ENCODE measurements at regions not wholly inside any gene's neighbourhood (a gene's known extent, or its start where the extent isn't known, plus 50 kb on each side); places are given as distances from the start of the nearest gene placed in this dataset.

- Histone ChIP-seq H3K27ac (ENCODE audit: low read depth, low read length) (no peak overlapping the region), H3K9me3 (ENCODE audit: control insufficient read depth in 2 of 3, low read length in 3 of 3) (peaks cover 0 to 6% (median 6%) of the 10 kb centered on the region in 3 experiments), H3K36me3 (ENCODE audit: control insufficient read depth in 2 of 3, insufficient read depth in 3 of 3, low read length in 3 of 3) (no peaks in the 10 kb centered on the region), H3K4me1 (ENCODE audit: control insufficient read depth in 2 of 2, insufficient read depth in 2 of 2, low read length in 2 of 2) (peaks cover 15 to 18% of the 10 kb centered on the region in 2 donors), H3K4me3 (ENCODE audit: low read length) (no peak overlapping the region), H3K27me3 (ENCODE audit: control insufficient read depth in 2 of 2, insufficient read depth in 2 of 2, low read length in 2 of 2) (no peaks in the 10 kb centered on the region)
- ChIA-PET CTCF (no interaction called here), POLR2A (no interaction called here)
- no peak for ATAC-seq
- H3K36me3 Mint-ChIP-seq, result peaks cover 5 to 15% (median 13%) of the 10 kb centered on the region in 5 donors
- no peak overlapping the region for H3K4me3 Mint-ChIP-seq
- no peaks in the 10 kb centered on the region for H3K27me3 Mint-ChIP-seq
- H3K4me1 Mint-ChIP-seq, result peaks cover 0 to 22% (median 21%) of the 10 kb centered on the region in 7 donors
- no peak for DNase-seq
- peaks cover 4 to 21% (median 8%) of the 10 kb centered on the region in 11 donors for H3K9me3 Mint-ChIP-seq
- intact Hi-C loops (cut with micrococcal nuclease), result loop anchor here in 1 of 2 donors (5.0 kb wide), 2 partner anchors 32 to 67 kb away; no protein-coding TSS in a partner anchor
- no peak overlapping the region for H3K27ac Mint-ChIP-seq
Observed at GRCh38 chr11:128089962-128090361, 497.4 kb downstream of the ETS1 start.

- POLR2A ChIA-PET, result interaction anchor here (0.6 to 2.1 kb wide), 5 partner anchors 28 to 71 kb away, joined by 3 to 11 read pairs (median 3); no protein-coding TSS in a partner anchor
- Mint-ChIP-seq H3K9me3 (peaks cover 4 to 27% (median 9%) of the 10 kb centered on the region in 11 donors), H3K27me3 (peaks cover 0 to 5% (median 0%) of the 10 kb centered on the region in 5 donors), H3K4me1 (peaks cover 0 to 52% (median 41%) of the 10 kb centered on the region in 7 donors), H3K27ac (peak overlapping the region in 8 of 9 donors; percentile 2 to 76 (median 58)), H3K4me3 (peak overlapping the region in 6 of 10 donors; percentile 2 to 55 (median 25)), H3K36me3 (peaks cover 5 to 19% (median 13%) of the 10 kb centered on the region in 5 donors)
- Histone ChIP-seq H3K27ac (ENCODE audit: low read depth, low read length) (no peak overlapping the region), H3K4me3 (ENCODE audit: low read length) (no peak overlapping the region), H3K4me1 (ENCODE audit: control insufficient read depth in 2 of 2, insufficient read depth in 2 of 2, low read length in 2 of 2) (peaks cover 18 to 30% of the 10 kb centered on the region in 2 donors), H3K36me3 (ENCODE audit: control insufficient read depth in 2 of 3, insufficient read depth in 3 of 3, low read length in 3 of 3) (no peaks in the 10 kb centered on the region), H3K9me3 (ENCODE audit: control insufficient read depth in 2 of 3, low read length in 3 of 3) (peaks cover 0 to 6% (median 6%) of the 10 kb centered on the region in 3 experiments), H3K27me3 (ENCODE audit: control insufficient read depth in 2 of 2, insufficient read depth in 2 of 2, low read length in 2 of 2) (no peaks in the 10 kb centered on the region)
- ATAC-seq (peak; percentile 40), DNase-seq (peak in 5 of 9 donors; percentile 16 to 38 (median 24))
- CTCF ChIA-PET, result interaction anchor here (0.5 to 4.5 kb wide), 8 partner anchors 12 to 1280 kb away, joined by 3 to 37 read pairs (median 4); no protein-coding TSS in a partner anchor
- intact Hi-C loops (cut with micrococcal nuclease), result loop anchor here in 1 of 2 donors (1.0 to 5.0 kb wide), 5 partner anchors 32 to 71 kb away; no protein-coding TSS in a partner anchor
Observed at GRCh38 chr11:128086794-128087193, 500.6 kb downstream of the ETS1 start.

GRCh38 chr11:128085276-128085675, 502.1 kb downstream of the ETS1 start:
- peak in 6 of 9 donors; percentile 5 to 36 (median 19) for DNase-seq
- POLR2A ChIA-PET, result interaction anchor here (0.9 to 2.1 kb wide), 5 partner anchors 10 to 745 kb away, joined by 3 to 11 read pairs (median 4); no protein-coding TSS in a partner anchor

GRCh38 chr11:128082574-128082973, 504.8 kb downstream of the ETS1 start:
- Histone ChIP-seq H3K36me3 (ENCODE audit: control insufficient read depth in 2 of 3, insufficient read depth in 3 of 3, low read length in 3 of 3) (no peaks in the 10 kb centered on the region), H3K27ac (ENCODE audit: low read depth, low read length) (no peak overlapping the region), H3K4me1 (ENCODE audit: control insufficient read depth in 2 of 2, insufficient read depth in 2 of 2, low read length in 2 of 2) (peaks cover 18 to 30% of the 10 kb centered on the region in 2 donors), H3K9me3 (ENCODE audit: control insufficient read depth in 2 of 3, low read length in 3 of 3) (no peaks in the 10 kb centered on the region), H3K4me3 (ENCODE audit: low read length) (no peak overlapping the region), H3K27me3 (ENCODE audit: control insufficient read depth in 2 of 2, insufficient read depth in 2 of 2, low read length in 2 of 2) (no peaks in the 10 kb centered on the region)
- H3K27me3 Mint-ChIP-seq, result peaks cover 0 to 10% (median 0%) of the 10 kb centered on the region in 5 donors
- H3K36me3 Mint-ChIP-seq, result peaks cover 0 to 12% (median 5%) of the 10 kb centered on the region in 5 donors
- ATAC-seq, result no peak
- intact Hi-C loops (cut with micrococcal nuclease), result no loop called here
- DNase-seq, result no peak
- no peak overlapping the region for H3K4me3 Mint-ChIP-seq
- ChIA-PET POLR2A (interaction anchor here (0.6 kb wide), 1 partner anchor 605 kb away, joined by 3 read pairs; no protein-coding TSS in a partner anchor), CTCF (interaction anchor here (0.8 to 1.5 kb wide), 2 partner anchors 44 to 75 kb away, joined by 3 read pairs; no protein-coding TSS in a partner anchor)
- H3K27ac Mint-ChIP-seq, result peak overlapping the region in 1 of 9 donors; percentile 29
- H3K4me1 Mint-ChIP-seq, result peaks cover 9 to 70% (median 61%) of the 10 kb centered on the region in 7 donors
- peaks cover 0 to 15% (median 0%) of the 10 kb centered on the region in 11 donors for H3K9me3 Mint-ChIP-seq

More at GRCh38 chr11:128085276-128085675, 502.1 kb downstream of the ETS1 start:
- H3K4me1 ChIP-seq (ENCODE audit: control insufficient read depth in 2 of 2, insufficient read depth in 2 of 2, low read length in 2 of 2), result peaks cover 18 to 30% of the 10 kb centered on the region in 2 donors
- intact Hi-C loops (cut with micrococcal nuclease), result loop anchor here in 1 of 2 donors (2.0 to 5.0 kb wide), 3 partner anchors 14 to 72 kb away; no protein-coding TSS in a partner anchor
- peaks cover 0 to 6% (median 6%) of the 10 kb centered on the region in 3 experiments for H3K9me3 ChIP-seq (ENCODE audit: control insufficient read depth in 2 of 3, low read length in 3 of 3)
- H3K27me3 ChIP-seq (ENCODE audit: control insufficient read depth in 2 of 2, insufficient read depth in 2 of 2, low read length in 2 of 2), result no peaks in the 10 kb centered on the region
- CTCF ChIA-PET, result interaction anchor here (0.6 to 4.5 kb wide), 10 partner anchors 18 to 1757 kb away, joined by 3 to 37 read pairs (median 3); no protein-coding TSS in a partner anchor
- no peak overlapping the region for H3K4me3 ChIP-seq (ENCODE audit: low read length)
- no peaks in the 10 kb centered on the region for H3K36me3 ChIP-seq (ENCODE audit: control insufficient read depth in 2 of 3, insufficient read depth in 3 of 3, low read length in 3 of 3)
- no peak overlapping the region for H3K27ac ChIP-seq (ENCODE audit: low read depth, low read length)
- H3K36me3 Mint-ChIP-seq, result peaks cover 8 to 17% (median 10%) of the 10 kb centered on the region in 5 donors
- peaks cover 0 to 5% (median 0%) of the 10 kb centered on the region in 5 donors for H3K27me3 Mint-ChIP-seq
- peak; percentile 40 for ATAC-seq
- H3K4me1 Mint-ChIP-seq, result peaks cover under 1 to 54% (median 48%) of the 10 kb centered on the region in 7 donors
- peak overlapping the region in 8 of 9 donors; percentile 25 to 91 (median 54) for H3K27ac Mint-ChIP-seq
- peaks cover 4 to 22% (median 9%) of the 10 kb centered on the region in 11 donors for H3K9me3 Mint-ChIP-seq
- peak overlapping the region in 8 of 10 donors; percentile 36 to 74 (median 62) for H3K4me3 Mint-ChIP-seq

- Mint-ChIP-seq H3K4me3 (no peak overlapping the region), H3K9me3 (peaks cover 0 to 14% (median 5%) of the 10 kb centered on the region in 11 donors), H3K27me3 (peaks cover 0 to 18% (median 0%) of the 10 kb centered on the region in 5 donors), H3K27ac (no peak overlapping the region), H3K36me3 (peaks cover 0 to 4% (median 0%) of the 10 kb centered on the region in 5 donors), H3K4me1 (peaks cover 0 to 35% (median 15%) of the 10 kb centered on the region in 7 donors)
- H3K9me3 ChIP-seq (ENCODE audit: control insufficient read depth in 2 of 3, low read length in 3 of 3), result no peaks in the 10 kb centered on the region
- ATAC-seq, result no peak
- no peaks in the 10 kb centered on the region for H3K36me3 ChIP-seq (ENCODE audit: control insufficient read depth in 2 of 3, insufficient read depth in 3 of 3, low read length in 3 of 3)
- H3K27me3 ChIP-seq (ENCODE audit: control insufficient read depth in 2 of 2, insufficient read depth in 2 of 2, low read length in 2 of 2), result no peaks in the 10 kb centered on the region
- intact Hi-C loops (cut with micrococcal nuclease), result loop anchor here in 1 of 2 donors (1.0 to 2.0 kb wide), 2 partner anchors 8 to 15 kb away; no protein-coding TSS in a partner anchor
- H3K27ac ChIP-seq (ENCODE audit: low read depth, low read length), result no peak overlapping the region
- ChIA-PET POLR2A (interaction anchor here (0.8 to 2.9 kb wide), 3 partner anchors 11 to 601 kb away, joined by 3 to 6 read pairs (median 3); no protein-coding TSS in a partner anchor), CTCF (interaction anchor here (1.2 kb wide), 1 partner anchor 89 kb away, joined by 3 read pairs; no protein-coding TSS in a partner anchor)
- no peak overlapping the region for H3K4me3 ChIP-seq (ENCODE audit: low read length)
- H3K4me1 ChIP-seq (ENCODE audit: control insufficient read depth in 2 of 2, insufficient read depth in 2 of 2, low read length in 2 of 2), result no peaks in the 10 kb centered on the region
- no peak for DNase-seq
Observed at GRCh38 chr11:128069665-128070064, 517.7 kb downstream of the ETS1 start.

GRCh38 chr11:128067780-128068179, 519.6 kb downstream of the ETS1 start:
- H3K9me3 Mint-ChIP-seq, result peaks cover 0 to 25% (median 6%) of the 10 kb centered on the region in 11 donors
- Histone ChIP-seq H3K4me3 (ENCODE audit: low read length) (no peak overlapping the region), H3K27me3 (ENCODE audit: control insufficient read depth in 2 of 2, insufficient read depth in 2 of 2, low read length in 2 of 2) (no peaks in the 10 kb centered on the region), H3K36me3 (ENCODE audit: control insufficient read depth in 2 of 3, insufficient read depth in 3 of 3, low read length in 3 of 3) (no peaks in the 10 kb centered on the region), H3K4me1 (ENCODE audit: control insufficient read depth in 2 of 2, insufficient read depth in 2 of 2, low read length in 2 of 2) (no peaks in the 10 kb centered on the region), H3K27ac (ENCODE audit: low read depth, low read length) (no peak overlapping the region), H3K9me3 (ENCODE audit: control insufficient read depth in 2 of 3, low read length in 3 of 3) (peaks cover 0 to 3% (median 0%) of the 10 kb centered on the region in 3 experiments)
- ChIA-PET CTCF (interaction anchor here (1.1 kb wide), 1 partner anchor 17 kb away, joined by 3 read pairs; no protein-coding TSS in a partner anchor), POLR2A (interaction anchor here (2.9 kb wide), 1 partner anchor 9 kb away, joined by 6 read pairs; no protein-coding TSS in a partner anchor)
- H3K27ac Mint-ChIP-seq, result no peak overlapping the region
- H3K4me1 Mint-ChIP-seq, result peaks cover 0 to 22% (median 4%) of the 10 kb centered on the region in 7 donors
- intact Hi-C loops (cut with micrococcal nuclease), result loop anchor here in 1 of 2 donors (2.0 kb wide), 1 partner anchor 15 kb away; no protein-coding TSS in a partner anchor
- H3K36me3 Mint-ChIP-seq, result peaks cover 0 to 15% (median 0%) of the 10 kb centered on the region in 5 donors
- DNase-seq (no peak), ATAC-seq (no peak)
- H3K4me3 Mint-ChIP-seq, result no peak overlapping the region
- peaks cover 0 to 12% (median 0%) of the 10 kb centered on the region in 5 donors for H3K27me3 Mint-ChIP-seq

Data from naive thymus-derived CD4-positive, alpha-beta T cell (primary cell).